ENCODE measurements at regions not wholly inside any gene's neighbourhood (a gene's known extent, or its start where the extent isn't known, plus 50 kb on each side); places are given as distances from the start of the nearest gene placed in this dataset.

DNA sequence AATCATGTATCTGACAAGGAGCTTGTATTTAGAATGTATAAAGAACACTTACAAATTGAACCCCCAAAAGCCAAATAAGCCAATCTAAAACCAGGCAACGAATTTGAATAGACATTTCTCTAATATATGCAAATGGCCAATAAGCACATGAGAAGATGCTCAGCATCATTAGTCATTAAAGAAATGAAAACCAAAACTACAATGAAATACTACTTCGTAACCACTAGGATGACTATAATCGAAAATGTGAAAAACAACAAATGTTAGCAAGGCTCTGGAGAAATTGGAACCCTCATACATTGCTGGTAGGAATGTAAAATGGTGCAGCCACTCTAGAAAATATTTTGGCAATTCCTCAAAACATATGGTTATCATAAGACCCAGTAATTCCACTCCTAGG, 105.8 kb upstream of the TOP1 start (continued):
- no peak for TF ChIP-seq SAP30 (IDR thresholded peaks at IDR 0.05; ENCODE audit: borderline replicate concordance, insufficient read depth, low read depth, low read length, poor library complexity, severe bottlenecking)

DNA sequence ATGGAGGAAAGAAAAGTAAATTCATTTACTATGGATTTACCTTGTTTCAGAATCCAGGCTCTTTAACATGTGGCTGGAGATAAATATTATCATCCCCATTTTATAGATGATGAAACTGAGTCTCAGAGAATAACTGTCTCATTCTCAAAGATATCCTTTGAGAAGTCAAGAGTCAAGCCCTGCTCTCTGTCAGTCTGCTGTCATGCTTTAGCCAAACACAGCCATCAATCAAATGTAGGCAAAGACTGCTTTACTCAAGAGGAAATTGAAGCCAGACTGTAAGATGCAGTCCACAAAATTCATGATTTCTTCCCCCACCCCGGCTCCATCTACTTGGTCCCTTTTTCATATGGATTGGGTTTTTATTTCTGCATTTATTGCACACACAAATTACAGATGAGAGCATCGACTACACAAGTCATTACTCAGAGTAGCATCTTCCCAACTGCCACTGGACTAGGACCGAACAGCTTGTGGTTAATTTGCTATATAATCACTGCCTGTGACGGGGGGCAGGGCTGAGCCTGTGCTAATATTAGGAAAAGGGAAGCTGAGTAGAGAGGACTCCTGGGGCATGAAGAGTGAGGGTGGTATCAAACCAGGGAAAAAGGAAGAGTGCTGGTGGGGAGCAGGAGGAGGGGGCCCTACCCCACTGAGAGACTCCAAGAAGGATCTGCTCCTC, 102.7 kb upstream of the TOP1 start:
- no peaks in the 10 kb centered on the region for H3K79me2 ChIP-seq (ENCODE audit: control insufficient read depth, insufficient read depth, low read length)
- H3K4me3 ChIP-seq, result no peak overlapping the region
- no TSS peak for BruUV-seq (replicated peaks)
- H2AFZ ChIP-seq (ENCODE audit: low read depth, low read length), result no peak overlapping the region
- ATAC-seq (no peak), DNase-seq (ENCODE audit: extremely low read depth in 1 of 4, low spot score in 3 of 4) (no peak), FAIRE-seq (no peak)
- ChIA-PET POLR2A (no interaction called here), CTCF (ENCODE audit: low intra/inter-chr PET ratio) (no interaction called here)
- no peak overlapping the region for H3K9ac ChIP-seq (ENCODE audit: insufficient read depth in 1 of 2, low read depth in 2 of 2, low read length in 2 of 2)
- H4K20me1 ChIP-seq (replicated peaks; ENCODE audit: control insufficient read depth, insufficient read depth, low read length), result no peaks in the 10 kb centered on the region
- H3K27me3 ChIP-seq (ENCODE audit: control insufficient read depth in 2 of 2, insufficient read depth in 2 of 2, low read length in 2 of 2), result peaks cover 4 to 11% of the 10 kb centered on the region in 2 experiments; a peak in 3 of 5 replicates
- H3K4me2 ChIP-seq (ENCODE audit: insufficient read depth, low read length), result no peak overlapping the region
- H3K9me3 ChIP-seq (replicated peaks; ENCODE audit: control insufficient read depth, insufficient read depth, low read depth, low read length), result no peaks in the 10 kb centered on the region
- TF ChIP-seq, protein P1, sequence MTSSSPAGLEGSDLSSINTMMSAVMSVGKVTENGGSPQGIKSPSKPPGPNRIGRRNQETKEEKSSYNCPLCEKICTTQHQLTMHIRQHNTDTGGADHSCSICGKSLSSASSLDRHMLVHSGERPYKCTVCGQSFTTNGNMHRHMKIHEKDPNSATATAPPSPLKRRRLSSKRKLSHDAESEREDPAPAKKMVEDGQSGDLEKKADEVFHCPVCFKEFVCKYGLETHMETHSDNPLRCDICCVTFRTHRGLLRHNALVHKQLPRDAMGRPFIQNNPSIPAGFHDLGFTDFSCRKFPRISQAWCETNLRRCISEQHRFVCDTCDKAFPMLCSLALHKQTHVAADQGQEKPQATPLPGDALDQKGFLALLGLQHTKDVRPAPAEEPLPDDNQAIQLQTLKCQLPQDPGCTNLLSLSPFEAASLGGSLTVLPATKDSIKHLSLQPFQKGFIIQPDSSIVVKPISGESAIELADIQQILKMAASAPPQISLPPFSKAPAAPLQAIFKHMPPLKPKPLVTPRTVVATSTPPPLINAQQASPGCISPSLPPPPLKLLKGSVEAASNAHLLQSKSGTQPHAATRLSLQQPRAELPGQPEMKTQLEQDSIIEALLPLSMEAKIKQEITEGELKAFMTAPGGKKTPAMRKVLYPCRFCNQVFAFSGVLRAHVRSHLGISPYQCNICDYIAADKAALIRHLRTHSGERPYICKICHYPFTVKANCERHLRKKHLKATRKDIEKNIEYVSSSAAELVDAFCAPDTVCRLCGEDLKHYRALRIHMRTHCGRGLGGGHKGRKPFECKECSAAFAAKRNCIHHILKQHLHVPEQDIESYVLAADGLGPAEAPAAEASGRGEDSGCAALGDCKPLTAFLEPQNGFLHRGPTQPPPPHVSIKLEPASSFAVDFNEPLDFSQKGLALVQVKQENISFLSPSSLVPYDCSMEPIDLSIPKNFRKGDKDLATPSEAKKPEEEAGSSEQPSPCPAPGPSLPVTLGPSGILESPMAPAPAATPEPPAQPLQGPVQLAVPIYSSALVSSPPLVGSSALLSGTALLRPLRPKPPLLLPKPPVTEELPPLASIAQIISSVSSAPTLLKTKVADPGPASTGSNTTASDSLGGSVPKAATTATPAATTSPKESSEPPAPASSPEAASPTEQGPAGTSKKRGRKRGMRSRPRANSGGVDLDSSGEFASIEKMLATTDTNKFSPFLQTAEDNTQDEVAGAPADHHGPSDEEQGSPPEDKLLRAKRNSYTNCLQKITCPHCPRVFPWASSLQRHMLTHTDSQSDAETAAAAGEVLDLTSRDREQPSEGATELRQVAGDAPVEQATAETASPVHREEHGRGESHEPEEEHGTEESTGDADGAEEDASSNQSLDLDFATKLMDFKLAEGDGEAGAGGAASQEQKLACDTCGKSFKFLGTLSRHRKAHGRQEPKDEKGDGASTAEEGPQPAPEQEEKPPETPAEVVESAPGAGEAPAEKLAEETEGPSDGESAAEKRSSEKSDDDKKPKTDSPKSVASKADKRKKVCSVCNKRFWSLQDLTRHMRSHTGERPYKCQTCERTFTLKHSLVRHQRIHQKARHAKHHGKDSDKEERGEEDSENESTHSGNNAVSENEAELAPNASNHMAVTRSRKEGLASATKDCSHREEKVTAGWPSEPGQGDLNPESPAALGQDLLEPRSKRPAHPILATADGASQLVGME (CRISPR knock-in tag; IDR thresholded peaks at IDR 0.05), result no peak
- TF ChIP-seq CEBPG (CRISPR knock-in tag; IDR thresholded peaks at IDR 0.05) (no peak), CEBPG (tag; conservative IDR thresholded peaks at IDR 0.05 in 1 of 2, IDR thresholded peaks at IDR 0.05 in 1 of 2) (no peak), RBM25 (IDR thresholded peaks at IDR 0.05; ENCODE audit: low read depth, low read length, severe bottlenecking) (peak; percentile 63), EGR1 (conservative IDR thresholded peaks at IDR 0.05) (no peak), RBM34 (IDR thresholded peaks at IDR 0.05; ENCODE audit: borderline replicate concordance, insufficient read depth, low read length) (no peak)
- TF ChIP-seq, protein P2, sequence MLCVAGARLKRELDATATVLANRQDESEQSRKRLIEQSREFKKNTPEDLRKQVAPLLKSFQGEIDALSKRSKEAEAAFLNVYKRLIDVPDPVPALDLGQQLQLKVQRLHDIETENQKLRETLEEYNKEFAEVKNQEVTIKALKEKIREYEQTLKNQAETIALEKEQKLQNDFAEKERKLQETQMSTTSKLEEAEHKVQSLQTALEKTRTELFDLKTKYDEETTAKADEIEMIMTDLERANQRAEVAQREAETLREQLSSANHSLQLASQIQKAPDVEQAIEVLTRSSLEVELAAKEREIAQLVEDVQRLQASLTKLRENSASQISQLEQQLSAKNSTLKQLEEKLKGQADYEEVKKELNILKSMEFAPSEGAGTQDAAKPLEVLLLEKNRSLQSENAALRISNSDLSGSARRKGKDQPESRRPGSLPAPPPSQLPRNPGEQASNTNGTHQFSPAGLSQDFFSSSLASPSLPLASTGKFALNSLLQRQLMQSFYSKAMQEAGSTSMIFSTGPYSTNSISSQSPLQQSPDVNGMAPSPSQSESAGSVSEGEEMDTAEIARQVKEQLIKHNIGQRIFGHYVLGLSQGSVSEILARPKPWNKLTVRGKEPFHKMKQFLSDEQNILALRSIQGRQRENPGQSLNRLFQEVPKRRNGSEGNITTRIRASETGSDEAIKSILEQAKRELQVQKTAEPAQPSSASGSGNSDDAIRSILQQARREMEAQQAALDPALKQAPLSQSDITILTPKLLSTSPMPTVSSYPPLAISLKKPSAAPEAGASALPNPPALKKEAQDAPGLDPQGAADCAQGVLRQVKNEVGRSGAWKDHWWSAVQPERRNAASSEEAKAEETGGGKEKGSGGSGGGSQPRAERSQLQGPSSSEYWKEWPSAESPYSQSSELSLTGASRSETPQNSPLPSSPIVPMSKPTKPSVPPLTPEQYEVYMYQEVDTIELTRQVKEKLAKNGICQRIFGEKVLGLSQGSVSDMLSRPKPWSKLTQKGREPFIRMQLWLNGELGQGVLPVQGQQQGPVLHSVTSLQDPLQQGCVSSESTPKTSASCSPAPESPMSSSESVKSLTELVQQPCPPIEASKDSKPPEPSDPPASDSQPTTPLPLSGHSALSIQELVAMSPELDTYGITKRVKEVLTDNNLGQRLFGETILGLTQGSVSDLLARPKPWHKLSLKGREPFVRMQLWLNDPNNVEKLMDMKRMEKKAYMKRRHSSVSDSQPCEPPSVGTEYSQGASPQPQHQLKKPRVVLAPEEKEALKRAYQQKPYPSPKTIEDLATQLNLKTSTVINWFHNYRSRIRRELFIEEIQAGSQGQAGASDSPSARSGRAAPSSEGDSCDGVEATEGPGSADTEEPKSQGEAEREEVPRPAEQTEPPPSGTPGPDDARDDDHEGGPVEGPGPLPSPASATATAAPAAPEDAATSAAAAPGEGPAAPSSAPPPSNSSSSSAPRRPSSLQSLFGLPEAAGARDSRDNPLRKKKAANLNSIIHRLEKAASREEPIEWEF (CRISPR knock-in tag; IDR thresholded peaks at IDR 0.05), result no peak
- in situ Hi-C loops (cut with MboI), result loop anchor here (25.0 kb wide), 1 partner anchor 1664 kb away; no protein-coding TSS in a partner anchor
- 1% methylated on average over 4 of the region's 4 CpGs for WGBS (ENCODE audit: insufficient coverage, low coverage, missing lambda C conversion rate)
- no peaks in the 10 kb centered on the region for H3K36me3 ChIP-seq (ENCODE audit: control insufficient read depth, insufficient read depth, low read length)
- intact Hi-C loops (cut with micrococcal nuclease), result no loop called here
- H3K9me1 ChIP-seq (ENCODE audit: control insufficient read depth, insufficient read depth, low read length), result no peaks in the 10 kb centered on the region
- no peaks in the 10 kb centered on the region for H3K4me1 ChIP-seq (replicated peaks in 1 of 2; ENCODE audit: control insufficient read depth in 2 of 2, insufficient read depth in 2 of 2, low read length in 2 of 2)
- no peak overlapping the region for H3K27ac ChIP-seq (ENCODE audit: extremely low read depth, low read depth, low read length)

All from K562 (cell line).